ENCODE measurements at regions not wholly inside any gene's neighbourhood (a gene's known extent, or its start where the extent isn't known, plus 50 kb on each side); places are given as distances from the start of the nearest gene placed in this dataset.
"Not testable (repeated sequence)": the region's sequence is repeated elsewhere in the genome, so short reads cannot be mapped to it uniquely, and the experiment has no call there.

GRCh38 chr2:91578678-91579077 lies 2887.2 kb downstream of the RPIA start:
- H3K27ac Mint-ChIP-seq; H3K36me3 Mint-ChIP-seq; H3K4me1 Mint-ChIP-seq; H3K4me3 ChIP-seq (ENCODE audit: low read length); H3K9me3 Mint-ChIP-seq; H3K27ac ChIP-seq (ENCODE audit: low read depth, low read length); CTCF ChIA-PET; H3K27me3 ChIP-seq (ENCODE audit: insufficient read depth, low read length, poor library complexity, severe bottlenecking); POLR2A ChIA-PET; H3K9me3 ChIP-seq (ENCODE audit: low read length); H3K27me3 Mint-ChIP-seq; DNase-seq; H3K36me3 ChIP-seq (ENCODE audit: insufficient read depth, low read length); H3K4me3 Mint-ChIP-seq; H3K4me1 ChIP-seq (ENCODE audit: insufficient read depth, low read length): not testable (repeated sequence)

GRCh38 chr2:91579555-91579954 lies 2888.1 kb downstream of the RPIA start:
- H3K27ac ChIP-seq (ENCODE audit: low read depth, low read length); H3K27me3 Mint-ChIP-seq; H3K27me3 ChIP-seq (ENCODE audit: insufficient read depth, low read length, poor library complexity, severe bottlenecking); POLR2A ChIA-PET; H3K27ac Mint-ChIP-seq; H3K4me1 ChIP-seq (ENCODE audit: insufficient read depth, low read length); H3K9me3 Mint-ChIP-seq; H3K4me1 Mint-ChIP-seq; H3K4me3 ChIP-seq (ENCODE audit: low read length); CTCF ChIA-PET; DNase-seq; H3K4me3 Mint-ChIP-seq; H3K36me3 ChIP-seq (ENCODE audit: insufficient read depth, low read length); H3K9me3 ChIP-seq (ENCODE audit: low read length); H3K36me3 Mint-ChIP-seq: not testable (repeated sequence)

- CTCF ChIA-PET; H3K36me3 ChIP-seq (ENCODE audit: insufficient read depth, low read length); POLR2A ChIA-PET; H3K27me3 Mint-ChIP-seq; H3K27me3 ChIP-seq (ENCODE audit: insufficient read depth, low read length, poor library complexity, severe bottlenecking); H3K4me3 Mint-ChIP-seq; H3K4me1 ChIP-seq (ENCODE audit: insufficient read depth, low read length); H3K27ac ChIP-seq (ENCODE audit: low read depth, low read length); H3K4me1 Mint-ChIP-seq; H3K27ac Mint-ChIP-seq; DNase-seq; H3K9me3 ChIP-seq (ENCODE audit: low read length); H3K4me3 ChIP-seq (ENCODE audit: low read length); H3K36me3 Mint-ChIP-seq: not testable (repeated sequence)
- peaks cover 2 to 12% (median 4%) of the 10 kb centered on the region in 5 donors for H3K9me3 Mint-ChIP-seq
Observed at GRCh38 chr2:91580043-91580442, 2888.6 kb downstream of the RPIA start.

GRCh38 chr2:91587098-91587497 lies 2895.6 kb downstream of the RPIA start:
- H3K27ac Mint-ChIP-seq; H3K27me3 ChIP-seq (ENCODE audit: insufficient read depth, low read length, poor library complexity, severe bottlenecking); H3K27ac ChIP-seq (ENCODE audit: low read depth, low read length); H3K9me3 ChIP-seq (ENCODE audit: low read length); H3K4me3 ChIP-seq (ENCODE audit: low read length); H3K36me3 ChIP-seq (ENCODE audit: insufficient read depth, low read length); CTCF ChIA-PET; H3K27me3 Mint-ChIP-seq; H3K36me3 Mint-ChIP-seq; DNase-seq; H3K4me3 Mint-ChIP-seq; POLR2A ChIA-PET; H3K4me1 Mint-ChIP-seq; H3K4me1 ChIP-seq (ENCODE audit: insufficient read depth, low read length): not testable (repeated sequence)
- peaks cover 11 to 16% (median 13%) of the 10 kb centered on the region in 5 donors for H3K9me3 Mint-ChIP-seq

GRCh38 chr2:91587908-91588535 lies 2896.5 kb downstream of the RPIA start:
- H3K36me3 Mint-ChIP-seq; H3K4me3 Mint-ChIP-seq; H3K27me3 Mint-ChIP-seq; H3K4me1 Mint-ChIP-seq; H3K27ac Mint-ChIP-seq; H3K36me3 ChIP-seq (ENCODE audit: insufficient read depth, low read length); H3K4me3 ChIP-seq (ENCODE audit: low read length); CTCF ChIA-PET; H3K4me1 ChIP-seq (ENCODE audit: insufficient read depth, low read length); POLR2A ChIA-PET; H3K27ac ChIP-seq (ENCODE audit: low read depth, low read length); H3K27me3 ChIP-seq (ENCODE audit: insufficient read depth, low read length, poor library complexity, severe bottlenecking); DNase-seq; H3K9me3 ChIP-seq (ENCODE audit: low read length): not testable (repeated sequence)
- peaks cover 10 to 16% (median 13%) of the 10 kb centered on the region in 5 donors for H3K9me3 Mint-ChIP-seq

- H3K4me3 Mint-ChIP-seq; CTCF ChIA-PET; DNase-seq; H3K36me3 Mint-ChIP-seq; H3K4me1 Mint-ChIP-seq; H3K36me3 ChIP-seq (ENCODE audit: insufficient read depth, low read length); H3K27ac ChIP-seq (ENCODE audit: low read depth, low read length); H3K27me3 ChIP-seq (ENCODE audit: insufficient read depth, low read length, poor library complexity, severe bottlenecking); H3K27me3 Mint-ChIP-seq; H3K9me3 ChIP-seq (ENCODE audit: low read length); H3K4me3 ChIP-seq (ENCODE audit: low read length); H3K27ac Mint-ChIP-seq; H3K4me1 ChIP-seq (ENCODE audit: insufficient read depth, low read length); POLR2A ChIA-PET: not testable (repeated sequence)
- peaks cover 10 to 16% (median 13%) of the 10 kb centered on the region in 5 donors for H3K9me3 Mint-ChIP-seq
Observed at GRCh38 chr2:91588782-91589223, 2897.3 kb downstream of the RPIA start.

- H3K4me3 ChIP-seq (ENCODE audit: low read length); H3K9me3 ChIP-seq (ENCODE audit: low read length); H3K36me3 Mint-ChIP-seq; H3K27me3 ChIP-seq (ENCODE audit: insufficient read depth, low read length, poor library complexity, severe bottlenecking); POLR2A ChIA-PET; H3K4me3 Mint-ChIP-seq; H3K36me3 ChIP-seq (ENCODE audit: insufficient read depth, low read length); H3K27me3 Mint-ChIP-seq; CTCF ChIA-PET; DNase-seq; H3K4me1 ChIP-seq (ENCODE audit: insufficient read depth, low read length); H3K27ac ChIP-seq (ENCODE audit: low read depth, low read length); H3K4me1 Mint-ChIP-seq; H3K27ac Mint-ChIP-seq: not testable (repeated sequence)
- peaks cover 4 to 16% (median 13%) of the 10 kb centered on the region in 5 donors for H3K9me3 Mint-ChIP-seq
Observed at GRCh38 chr2:91589454-91590328, 2898.2 kb downstream of the RPIA start.

- H3K4me1 ChIP-seq (ENCODE audit: insufficient read depth, low read length); H3K27me3 Mint-ChIP-seq; H3K4me1 Mint-ChIP-seq; H3K4me3 ChIP-seq (ENCODE audit: low read length); H3K4me3 Mint-ChIP-seq; H3K36me3 Mint-ChIP-seq; CTCF ChIA-PET; H3K27ac ChIP-seq (ENCODE audit: low read depth, low read length); H3K36me3 ChIP-seq (ENCODE audit: insufficient read depth, low read length); H3K27me3 ChIP-seq (ENCODE audit: insufficient read depth, low read length, poor library complexity, severe bottlenecking); H3K27ac Mint-ChIP-seq; H3K9me3 ChIP-seq (ENCODE audit: low read length); POLR2A ChIA-PET; DNase-seq: not testable (repeated sequence)
- H3K9me3 Mint-ChIP-seq = peaks cover 0 to 15% (median 9%) of the 10 kb centered on the region in 5 donors
Observed at GRCh38 chr2:91590381-91590780, 2898.9 kb downstream of the RPIA start.
